ENCODE measurements at regions not wholly inside any gene's neighbourhood (a gene's known extent, or its start where the extent isn't known, plus 50 kb on each side); places are given as distances from the start of the nearest gene placed in this dataset.

DNA sequence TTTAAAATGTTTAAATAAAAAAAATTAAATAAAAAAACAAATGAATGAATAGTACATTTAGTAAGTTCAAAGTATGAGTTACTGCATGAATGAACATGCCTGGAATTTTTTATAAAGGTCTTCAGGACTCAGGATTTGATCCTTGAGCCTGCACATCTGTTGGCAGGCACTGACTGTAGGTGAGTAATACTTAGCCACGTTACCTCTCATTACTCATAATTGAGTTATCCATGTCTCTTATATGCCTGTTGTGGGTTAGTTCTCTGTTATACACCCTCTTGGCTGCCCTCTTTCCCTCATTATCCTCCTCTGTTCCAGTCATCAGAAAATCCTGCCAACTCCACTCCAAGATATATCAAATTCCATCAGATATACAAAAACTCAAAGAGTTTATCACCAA is 276.0 kb downstream of the FBXW7 start:
- TF ChIP-seq, protein P1, sequence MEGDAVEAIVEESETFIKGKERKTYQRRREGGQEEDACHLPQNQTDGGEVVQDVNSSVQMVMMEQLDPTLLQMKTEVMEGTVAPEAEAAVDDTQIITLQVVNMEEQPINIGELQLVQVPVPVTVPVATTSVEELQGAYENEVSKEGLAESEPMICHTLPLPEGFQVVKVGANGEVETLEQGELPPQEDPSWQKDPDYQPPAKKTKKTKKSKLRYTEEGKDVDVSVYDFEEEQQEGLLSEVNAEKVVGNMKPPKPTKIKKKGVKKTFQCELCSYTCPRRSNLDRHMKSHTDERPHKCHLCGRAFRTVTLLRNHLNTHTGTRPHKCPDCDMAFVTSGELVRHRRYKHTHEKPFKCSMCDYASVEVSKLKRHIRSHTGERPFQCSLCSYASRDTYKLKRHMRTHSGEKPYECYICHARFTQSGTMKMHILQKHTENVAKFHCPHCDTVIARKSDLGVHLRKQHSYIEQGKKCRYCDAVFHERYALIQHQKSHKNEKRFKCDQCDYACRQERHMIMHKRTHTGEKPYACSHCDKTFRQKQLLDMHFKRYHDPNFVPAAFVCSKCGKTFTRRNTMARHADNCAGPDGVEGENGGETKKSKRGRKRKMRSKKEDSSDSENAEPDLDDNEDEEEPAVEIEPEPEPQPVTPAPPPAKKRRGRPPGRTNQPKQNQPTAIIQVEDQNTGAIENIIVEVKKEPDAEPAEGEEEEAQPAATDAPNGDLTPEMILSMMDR (IDR thresholded peaks at IDR 0.05): no peak
- no peak for TF ChIP-seq ZFX (IDR thresholded peaks at IDR 0.05; ENCODE audit: borderline replicate concordance)

All from 22Rv1 (cell line).